ENCODE measurements at regions not wholly inside any gene's neighbourhood (a gene's known extent, or its start where the extent isn't known, plus 50 kb on each side); places are given as distances from the start of the nearest gene placed in this dataset.

DNA sequence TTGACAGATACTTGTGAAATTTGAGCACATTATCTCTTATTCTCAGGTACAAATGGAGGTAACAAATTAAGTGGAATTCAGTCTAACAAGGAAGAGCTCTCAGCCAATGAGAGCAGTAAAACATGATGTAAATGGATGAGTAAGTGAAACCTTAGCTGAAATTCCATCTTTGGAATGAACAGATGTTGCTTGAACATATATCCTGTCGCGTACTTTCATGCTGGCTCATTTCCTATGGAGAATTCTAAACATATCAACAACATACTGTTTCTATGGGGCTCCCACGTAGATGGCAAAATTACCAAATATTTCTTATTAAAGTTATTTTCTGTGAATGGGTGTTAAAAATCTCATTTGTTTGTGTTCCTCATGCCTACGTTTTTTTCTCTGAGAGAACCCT, 256.3 kb upstream of the LINC00305 start:
- TF ChIP-seq, protein P1, sequence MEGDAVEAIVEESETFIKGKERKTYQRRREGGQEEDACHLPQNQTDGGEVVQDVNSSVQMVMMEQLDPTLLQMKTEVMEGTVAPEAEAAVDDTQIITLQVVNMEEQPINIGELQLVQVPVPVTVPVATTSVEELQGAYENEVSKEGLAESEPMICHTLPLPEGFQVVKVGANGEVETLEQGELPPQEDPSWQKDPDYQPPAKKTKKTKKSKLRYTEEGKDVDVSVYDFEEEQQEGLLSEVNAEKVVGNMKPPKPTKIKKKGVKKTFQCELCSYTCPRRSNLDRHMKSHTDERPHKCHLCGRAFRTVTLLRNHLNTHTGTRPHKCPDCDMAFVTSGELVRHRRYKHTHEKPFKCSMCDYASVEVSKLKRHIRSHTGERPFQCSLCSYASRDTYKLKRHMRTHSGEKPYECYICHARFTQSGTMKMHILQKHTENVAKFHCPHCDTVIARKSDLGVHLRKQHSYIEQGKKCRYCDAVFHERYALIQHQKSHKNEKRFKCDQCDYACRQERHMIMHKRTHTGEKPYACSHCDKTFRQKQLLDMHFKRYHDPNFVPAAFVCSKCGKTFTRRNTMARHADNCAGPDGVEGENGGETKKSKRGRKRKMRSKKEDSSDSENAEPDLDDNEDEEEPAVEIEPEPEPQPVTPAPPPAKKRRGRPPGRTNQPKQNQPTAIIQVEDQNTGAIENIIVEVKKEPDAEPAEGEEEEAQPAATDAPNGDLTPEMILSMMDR (IDR thresholded peaks at IDR 0.05; ENCODE audit: low read depth, low read length, missing control alignments), result no peak
- H3K4me3 ChIP-seq (ENCODE audit: low read depth, low read length), result no peak overlapping the region
- in situ Hi-C loops (cut with HindIII; ENCODE audit: low pct_ligation_motif_present, low sequenced_read_pairs), result no loop called here
- DNase-seq, result peak; percentile 69
- H3K27me3 ChIP-seq (replicated peaks), result no peaks in the 10 kb centered on the region
- no peaks in the 10 kb centered on the region for H3K36me3 ChIP-seq (replicated peaks)
- peak overlapping the region; percentile 83 for H3K27ac ChIP-seq

DNA sequence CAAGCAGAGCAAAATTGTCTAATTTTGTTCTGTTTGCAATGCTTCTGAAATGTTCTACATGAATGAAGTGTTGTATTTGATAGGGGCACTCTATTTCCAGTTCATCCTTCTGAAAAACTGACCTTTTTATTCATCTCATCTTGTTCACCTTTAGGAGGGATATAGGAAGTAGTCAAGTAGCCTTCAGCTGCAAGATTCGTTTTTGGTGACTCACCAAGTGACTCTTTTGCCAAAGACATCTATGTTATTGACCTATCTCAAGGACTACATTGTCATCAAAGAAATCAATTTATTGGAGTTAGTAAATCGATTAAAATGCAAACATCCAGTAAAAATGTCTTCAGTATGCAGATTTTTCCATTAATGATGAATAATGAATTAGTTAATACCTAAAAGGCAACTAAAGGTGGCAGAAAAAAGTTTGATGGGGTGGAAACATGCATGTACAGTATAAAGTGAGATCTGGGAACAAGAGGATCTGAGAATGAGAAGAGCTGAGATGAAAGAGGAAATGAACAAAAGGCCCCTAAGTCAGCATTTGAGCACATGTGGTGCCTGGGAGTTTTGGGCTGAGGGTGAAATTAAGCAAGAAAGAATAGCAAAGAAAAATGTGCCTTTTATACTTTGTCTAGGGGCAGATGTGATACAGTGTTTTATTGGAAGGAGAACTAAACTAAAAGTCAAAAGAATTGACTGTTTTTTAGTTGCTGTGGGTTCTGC, 255.1 kb upstream of the LINC00305 start:
- in situ Hi-C loops (cut with HindIII; ENCODE audit: low pct_ligation_motif_present, low sequenced_read_pairs), result no loop called here
- Histone ChIP-seq H3K27ac (peak overlapping the region; percentile 83), H3K4me3 (ENCODE audit: low read depth, low read length) (no peak overlapping the region), H3K27me3 (replicated peaks) (no peaks in the 10 kb centered on the region), H3K36me3 (replicated peaks) (no peaks in the 10 kb centered on the region)
- peak; percentile 3 for DNase-seq
- TF ChIP-seq, protein P1 (IDR thresholded peaks at IDR 0.05; ENCODE audit: low read depth, low read length, missing control alignments), result no peak

DNA sequence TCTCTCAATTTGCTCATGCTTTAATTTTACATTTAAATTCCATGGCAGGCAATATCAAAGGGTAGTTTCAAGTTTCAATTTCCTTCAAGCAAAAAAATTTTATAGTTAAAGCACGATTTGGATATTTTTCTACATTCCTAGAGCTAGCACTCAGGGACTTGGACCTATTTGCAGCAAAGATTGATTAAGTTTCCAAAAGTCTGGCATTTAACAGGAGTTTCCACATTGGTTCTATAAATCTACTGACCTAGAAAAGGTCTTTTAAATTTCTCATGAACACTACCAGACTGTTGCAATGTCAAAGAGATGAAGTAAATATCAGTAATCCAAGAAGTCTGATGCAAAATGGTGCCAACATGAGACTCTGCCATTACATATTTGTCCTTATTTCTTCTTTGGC, 253.7 kb upstream of the LINC00305 start:
- no peak overlapping the region for H3K27ac ChIP-seq
- no peak for DNase-seq
- H3K4me3 ChIP-seq (ENCODE audit: low read depth, low read length), result no peak overlapping the region
- TF ChIP-seq, protein P1 (IDR thresholded peaks at IDR 0.05; ENCODE audit: low read depth, low read length, missing control alignments), result no peak
- no peaks in the 10 kb centered on the region for H3K27me3 ChIP-seq (replicated peaks)
- in situ Hi-C loops (cut with HindIII; ENCODE audit: low pct_ligation_motif_present, low sequenced_read_pairs), result no loop called here
- H3K36me3 ChIP-seq (replicated peaks), result no peaks in the 10 kb centered on the region

DNA sequence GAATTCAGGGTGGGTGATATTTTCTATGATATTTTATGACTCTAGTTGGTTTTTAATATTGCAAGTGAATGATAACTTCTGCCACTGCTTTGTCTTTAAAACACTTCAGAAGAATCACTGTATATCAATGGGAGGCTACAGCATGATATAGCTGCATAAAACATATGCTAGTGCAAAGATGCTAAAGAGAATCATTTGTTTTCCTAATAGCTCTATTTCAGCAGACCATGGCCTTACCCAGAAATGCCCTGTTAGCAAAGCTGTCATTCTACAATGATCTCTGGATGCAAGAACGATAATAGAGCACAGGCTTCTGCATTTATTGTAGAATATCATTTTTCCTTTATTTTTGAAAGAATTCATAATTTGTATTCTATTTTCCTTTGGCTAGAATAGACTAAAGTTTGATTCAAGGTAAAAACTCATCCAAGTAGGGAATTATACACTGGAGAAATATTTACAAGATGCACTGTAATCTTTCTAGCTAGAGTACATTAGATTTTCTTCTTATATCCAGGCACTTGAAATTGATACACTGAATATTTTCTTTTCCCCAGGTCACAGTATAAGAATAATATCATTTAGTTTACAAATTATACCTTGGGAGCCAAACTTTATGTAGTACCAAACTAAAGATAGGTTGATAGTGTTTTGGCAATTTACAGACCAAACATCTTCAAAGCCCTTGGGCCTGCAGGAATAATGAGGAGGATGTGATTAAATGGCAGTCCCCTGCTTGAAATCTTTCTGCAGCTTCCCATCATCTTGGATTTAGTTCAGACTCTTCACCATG, 252.6 kb upstream of the LINC00305 start:
- no peak for DNase-seq
- in situ Hi-C loops (cut with HindIII; ENCODE audit: low pct_ligation_motif_present, low sequenced_read_pairs), result no loop called here
- Histone ChIP-seq H3K27me3 (replicated peaks) (no peaks in the 10 kb centered on the region), H3K36me3 (replicated peaks) (no peaks in the 10 kb centered on the region), H3K27ac (no peak overlapping the region), H3K4me3 (ENCODE audit: low read depth, low read length) (no peak overlapping the region)
- TF ChIP-seq, protein P1 (IDR thresholded peaks at IDR 0.05; ENCODE audit: low read depth, low read length, missing control alignments), result no peak

DNA sequence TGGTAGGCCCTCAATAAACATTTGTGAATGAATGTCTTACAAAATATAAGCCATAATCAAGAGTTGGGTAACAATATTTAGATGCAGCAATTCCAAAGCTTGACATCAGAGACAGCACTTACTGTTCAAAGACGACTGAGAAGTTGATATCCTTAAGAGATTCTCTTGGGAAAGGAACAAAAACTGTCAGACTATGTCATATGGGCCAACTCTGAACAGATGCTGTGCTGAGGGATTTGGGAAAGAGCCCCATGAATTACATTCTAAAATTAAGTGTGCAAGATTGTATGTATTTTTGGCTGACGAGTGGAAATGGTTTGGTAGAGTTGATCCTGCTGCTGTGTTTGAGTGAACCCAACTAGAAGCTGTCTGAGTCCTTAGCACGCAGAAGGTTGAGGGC, 250.7 kb upstream of the LINC00305 start:
- no peak overlapping the region for H3K4me3 ChIP-seq (ENCODE audit: low read depth, low read length)
- TF ChIP-seq, protein P1 (IDR thresholded peaks at IDR 0.05; ENCODE audit: low read depth, low read length, missing control alignments), result no peak
- no peaks in the 10 kb centered on the region for H3K27me3 ChIP-seq (replicated peaks)
- H3K27ac ChIP-seq, result no peak overlapping the region
- no peaks in the 10 kb centered on the region for H3K36me3 ChIP-seq (replicated peaks)
- in situ Hi-C loops (cut with HindIII; ENCODE audit: low pct_ligation_motif_present, low sequenced_read_pairs), result no loop called here
- DNase-seq, result no peak

All from brain microvascular endothelial cell (primary cell).